ENCODE measurements at regions not wholly inside any gene's neighbourhood (a gene's known extent, or its start where the extent isn't known, plus 50 kb on each side); places are given as distances from the start of the nearest gene placed in this dataset.
"Not testable (repeated sequence)": the region's sequence is repeated elsewhere in the genome, so short reads cannot be mapped to it uniquely, and the experiment has no call there.

DNA sequence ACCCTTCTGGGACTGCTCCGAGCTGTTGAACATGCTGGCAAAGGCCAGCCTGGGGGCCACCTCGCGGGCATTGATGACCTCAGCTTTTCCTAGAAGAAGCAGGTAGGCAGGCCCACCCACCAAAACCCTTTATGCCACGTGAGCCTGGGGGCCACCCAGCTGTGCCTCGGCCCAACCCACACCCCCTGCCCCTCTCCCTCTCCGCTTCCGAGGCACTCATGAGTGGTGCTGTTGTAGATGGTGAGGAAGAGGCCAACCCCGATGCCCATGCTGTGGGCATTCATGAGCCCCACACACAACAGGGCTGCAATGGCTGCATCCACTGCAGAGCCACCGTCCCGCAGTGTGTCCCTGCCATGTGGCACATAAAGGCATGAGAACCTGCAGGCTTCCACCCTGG is 118.6 kb upstream of the DGCR6 start:
- WGBS, 2 donors = 82 to 93% methylated on average over 5 of the region's 10 CpGs
- H3K4me3 ChIP-seq (ENCODE audit: low read depth, poor library complexity, severe bottlenecking); intact Hi-C loops (cut with DNase I; ENCODE audit: low total_unique reads): not testable (repeated sequence)
- peak in 1 of 2 donors; percentile 45 for DNase-seq (ENCODE audit: low spot score in 2 of 2)

DNA sequence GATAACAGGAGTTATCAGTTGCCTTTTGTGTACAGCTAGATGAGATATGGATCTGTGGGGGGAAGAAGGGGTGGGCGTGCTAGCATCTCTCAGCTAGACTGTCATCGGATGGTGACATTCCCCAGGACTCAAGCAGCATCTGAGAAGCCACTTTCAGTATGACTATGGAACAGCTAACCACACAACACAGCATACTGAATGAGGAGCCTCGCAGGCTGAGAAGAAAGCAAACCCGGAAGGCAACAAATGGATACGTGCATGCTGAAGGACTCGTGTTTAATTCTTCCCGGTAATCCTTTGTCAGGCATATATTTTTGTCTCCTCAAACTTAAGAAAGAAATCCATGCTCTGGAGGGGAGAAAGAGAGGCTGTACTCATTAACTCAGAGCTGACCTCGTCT is 95.7 kb upstream of the DGCR6 start:
- H3K4me3 ChIP-seq (ENCODE audit: low read depth, poor library complexity, severe bottlenecking); intact Hi-C loops (cut with DNase I; ENCODE audit: low total_unique reads); DNase-seq (ENCODE audit: low spot score in 2 of 2): not testable (repeated sequence)
- WGBS, 2 donors = no CpG with 5 or more reads among the region's 8 CpGs

DNA sequence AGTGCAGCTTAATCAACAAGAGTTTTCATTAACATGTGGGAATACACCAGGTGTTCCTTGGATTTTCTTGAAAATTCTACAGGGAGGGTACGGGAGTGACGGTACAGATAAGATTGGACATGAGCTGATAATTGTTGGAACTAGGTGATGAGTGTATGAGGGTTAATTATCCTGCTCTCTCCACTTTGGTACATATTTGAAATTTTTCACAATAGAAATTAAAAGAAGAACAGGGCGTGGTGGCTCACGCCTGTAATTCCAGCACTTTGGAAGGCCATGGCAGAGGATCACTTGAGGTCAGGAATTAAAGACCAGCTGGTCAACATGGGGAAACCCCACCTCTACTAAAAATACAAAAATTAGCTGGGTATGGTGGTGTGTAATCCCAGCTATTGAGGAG is 87.1 kb upstream of the DGCR6 start:
- 80 to 92% methylated on average over 2 of the region's 4 CpGs for WGBS, 2 donors
- intact Hi-C loops (cut with DNase I; ENCODE audit: low total_unique reads); H3K4me3 ChIP-seq (ENCODE audit: low read depth, poor library complexity, severe bottlenecking): not testable (repeated sequence)
- peak in 1 of 2 donors; percentile 5 for DNase-seq (ENCODE audit: low spot score in 2 of 2)
